ENCODE measurements at regions not wholly inside any gene's neighbourhood (a gene's known extent, or its start where the extent isn't known, plus 50 kb on each side); places are given as distances from the start of the nearest gene placed in this dataset.

- TF ChIP-seq CREB1 (IDR thresholded peaks at IDR 0.05; ENCODE audit: low read depth) (no peak), MAX (IDR thresholded peaks at IDR 0.05) (no peak), FOXM1 (IDR thresholded peaks at IDR 0.05; ENCODE audit: borderline replicate concordance, low read depth) (no peak), USF1 (IDR thresholded peaks at IDR 0.05) (no peak), ZBTB7A (IDR thresholded peaks at IDR 0.05; ENCODE audit: low read depth) (no peak), TCF12 (IDR thresholded peaks at IDR 0.05; ENCODE audit: low read depth) (no peak), EP300 (IDR thresholded peaks at IDR 0.05; ENCODE audit: borderline replicate concordance) (no peak), REST (IDR thresholded peaks at IDR 0.05; ENCODE audit: low read depth) (no peak), YY1 (IDR thresholded peaks at IDR 0.05; ENCODE audit: low read depth) (no peak), NFIC (IDR thresholded peaks at IDR 0.05) (no peak), RAD21 (IDR thresholded peaks at IDR 0.05; ENCODE audit: low read depth) (no peak), CEBPB (IDR thresholded peaks at IDR 0.05) (no peak), TAF1 (IDR thresholded peaks at IDR 0.05; ENCODE audit: low read depth) (no peak), EGR1 (IDR thresholded peaks at IDR 0.05) (no peak), TEAD4 (IDR thresholded peaks at IDR 0.05) (no peak)
Observed at GRCh38 chr6:121770943-121771342, 335.5 kb downstream of the GJA1 start.

GRCh38 chr6:121771937-121772720, 336.7 kb downstream of the GJA1 start:
- TF ChIP-seq TAF1 (IDR thresholded peaks at IDR 0.05; ENCODE audit: low read depth) (no peak), NFIC (IDR thresholded peaks at IDR 0.05) (no peak), RAD21 (IDR thresholded peaks at IDR 0.05; ENCODE audit: low read depth) (no peak), EP300 (IDR thresholded peaks at IDR 0.05; ENCODE audit: borderline replicate concordance) (no peak), YY1 (IDR thresholded peaks at IDR 0.05; ENCODE audit: low read depth) (no peak), MAX (IDR thresholded peaks at IDR 0.05) (no peak), FOXM1 (IDR thresholded peaks at IDR 0.05; ENCODE audit: borderline replicate concordance, low read depth) (no peak), REST (IDR thresholded peaks at IDR 0.05; ENCODE audit: low read depth) (no peak)

- no peak for TF ChIP-seq YY1 (IDR thresholded peaks at IDR 0.05; ENCODE audit: low read depth)
- no peak for TF ChIP-seq ZBTB7A (IDR thresholded peaks at IDR 0.05; ENCODE audit: low read depth)
- TF ChIP-seq MAX (IDR thresholded peaks at IDR 0.05): no peak
- no peak for TF ChIP-seq USF1 (IDR thresholded peaks at IDR 0.05)
- no peak for TF ChIP-seq TCF12 (IDR thresholded peaks at IDR 0.05; ENCODE audit: low read depth)
Observed at GRCh38 chr6:121776054-121776453, 340.6 kb downstream of the GJA1 start.

GRCh38 chr6:121780325-121781321, 345.2 kb downstream of the GJA1 start:
- TF ChIP-seq NFIC (IDR thresholded peaks at IDR 0.05) (peak; percentile 63), YY1 (IDR thresholded peaks at IDR 0.05; ENCODE audit: low read depth) (no peak), ZBTB7A (IDR thresholded peaks at IDR 0.05; ENCODE audit: low read depth) (no peak), CEBPB (IDR thresholded peaks at IDR 0.05) (no peak), CREB1 (IDR thresholded peaks at IDR 0.05; ENCODE audit: low read depth) (no peak), USF1 (IDR thresholded peaks at IDR 0.05) (no peak), TEAD4 (IDR thresholded peaks at IDR 0.05) (peak; percentile 48; the same call in 1 of the 2 replicates), FOXM1 (IDR thresholded peaks at IDR 0.05; ENCODE audit: borderline replicate concordance, low read depth) (no peak), MAX (IDR thresholded peaks at IDR 0.05) (0 out of 2 replicates have a peak, but pooled peaks have one; percentile 23), EP300 (IDR thresholded peaks at IDR 0.05; ENCODE audit: borderline replicate concordance) (peak; percentile 64; the same call in 1 of the 2 replicates), RAD21 (IDR thresholded peaks at IDR 0.05; ENCODE audit: low read depth) (0 out of 2 replicates have a peak, but pooled peaks have one; percentile 18), REST (IDR thresholded peaks at IDR 0.05; ENCODE audit: low read depth) (no peak), TAF1 (IDR thresholded peaks at IDR 0.05; ENCODE audit: low read depth) (no peak), EGR1 (IDR thresholded peaks at IDR 0.05) (no peak), TCF12 (IDR thresholded peaks at IDR 0.05; ENCODE audit: low read depth) (peak; percentile 69)

Data from Ishikawa (cell line).